H1 (cell line): ENCODE measurements at regions not wholly inside any gene's neighbourhood (a gene's known extent, or its start where the extent isn't known, plus 50 kb on each side); places are given as distances from the start of the nearest gene placed in this dataset.

ENCODE experiments used
- CTCF ChIA-PET: fragments of 300-600 bp; sonication (Branson Sonifier 250); formaldehyde crosslinking; loops from one replicate; lab custom pipeline; 2021; ENCODE audit not compliant: partially characterized antibody; lab: Charles Lee
- POLR2A ChIA-PET: fragments of 300-600 bp; sonication (Branson Sonifier 250); formaldehyde crosslinking; loops from one replicate; lab custom pipeline; 2021; ENCODE audit warnings: inconsistent platforms; ENCODE audit not compliant: partially characterized antibody; lab: Charles Lee
- DNase-seq, 2 experiments: peaks; one replicate each; pipeline versions ENCODE4 v3.0.0 to v3.0.0-alpha.2; 2010 to 2022; ENCODE audit warnings: low spot score in 2 of 2, low read depth in 1 of 2, mixed read lengths in 1 of 2
- FAIRE-seq: peaks from 2 replicates; lab custom pipeline; 2011; peaks lifted over from hg19 to GRCh38; lab: Jason Lieb, UNC
- H2AFZ ChIP-seq: 2 replicates; pipeline ENCODE4 v1.8.1; 2012; ENCODE audit warnings: low read length, inconsistent platforms
- H2AK5ac ChIP-seq: 2 replicates; pipeline ENCODE4 v1.6.1; 2013; ENCODE audit warnings: low read depth, low read length
- H2BK120ac ChIP-seq: replicated peaks from 2 replicates; pipeline ENCODE3; 2013; ENCODE audit warnings: low read depth, low read length, inconsistent platforms
- H2BK12ac ChIP-seq: 2 replicates; pipeline ENCODE4 v1.6.1; 2013; ENCODE audit warnings: low read depth, low read length
- H2BK15ac ChIP-seq: 2 replicates; pipeline ENCODE4 v1.6.1; 2013; ENCODE audit warnings: low read length
- H2BK20ac ChIP-seq: 2 replicates; pipeline ENCODE4 v1.6.1; 2013; ENCODE audit warnings: low read length
- H2BK5ac ChIP-seq: 2 replicates; pipeline ENCODE4 v1.6.1; 2013; ENCODE audit warnings: low read depth, low read length
- H3K14ac ChIP-seq: 2 replicates; pipeline ENCODE4 v1.6.1; 2013; ENCODE audit warnings: inconsistent platforms; ENCODE audit not compliant: insufficient read length
- H3K18ac ChIP-seq: 2 replicates; pipeline ENCODE4 v1.6.1; 2013; ENCODE audit warnings: low read length; ENCODE audit errors: extremely low read depth
- H3K23ac ChIP-seq: 2 replicates; pipeline ENCODE4 v1.6.1; 2013; ENCODE audit warnings: inconsistent platforms; ENCODE audit not compliant: insufficient read length
- H3K23me2 ChIP-seq: 2 replicates; pipeline ENCODE4 v1.6.1; 2013; ENCODE audit warnings: low read depth, low read length
- H3K27ac ChIP-seq: 2 replicates; pipeline ENCODE4 v1.6.1; 2011; ENCODE audit warnings: low read depth, low read length, inconsistent platforms
- H3K27me3 ChIP-seq, 4 experiments: replicated peaks in 1 of 4; 1 replicate in 1 of 4; 2 replicates in 3 of 4; pipeline versions ENCODE4 v1.6.1 to v1.8.1; 2011 to 2013; ENCODE audit warnings: low read length in 3 of 4, mild to moderate bottlenecking in 3 of 4, inconsistent platforms in 2 of 4, mixed read lengths in 2 of 4, moderate library complexity in 1 of 4; ENCODE audit not compliant: control insufficient read depth in 3 of 4, insufficient read depth in 3 of 4; ENCODE audit errors: extremely low read depth in 1 of 4
- H3K36me3 ChIP-seq, 4 experiments: 2 replicates each; pipeline versions ENCODE4 v1.6.1 to v1.8.1; 2011 to 2013; ENCODE audit warnings: mild to moderate bottlenecking in 4 of 4, low read length in 3 of 4, moderate library complexity in 2 of 4, control low read depth in 1 of 4, inconsistent platforms in 1 of 4; ENCODE audit not compliant: insufficient read depth in 4 of 4, control insufficient read depth in 2 of 4
- H3K4ac ChIP-seq: replicated peaks from 2 replicates; pipeline ENCODE3; 2013; ENCODE audit warnings: low read length, low read depth, mixed read lengths, inconsistent platforms; ENCODE audit not compliant: insufficient read length
- H3K4me1 ChIP-seq, 4 experiments: replicated peaks in 1 of 4; 1 replicate in 1 of 4; 2 replicates in 3 of 4; pipeline versions ENCODE4 v1.6.1 to v1.8.1; 2011 to 2013; ENCODE audit warnings: low read length in 3 of 4, inconsistent platforms in 2 of 4, mixed read lengths in 1 of 4; ENCODE audit not compliant: insufficient read depth in 4 of 4, control insufficient read depth in 3 of 4
- H3K4me2 ChIP-seq, 2 experiments: 2 replicates each; pipeline versions ENCODE4 v1.6.1 to v1.8.1; 2011 to 2013; ENCODE audit warnings: low read depth in 2 of 2, low read length in 2 of 2, control low read depth in 1 of 2, inconsistent platforms in 1 of 2, mild to moderate bottlenecking in 1 of 2; ENCODE audit not compliant: insufficient read depth in 1 of 2
- H3K4me3 ChIP-seq, 4 experiments: fragments of 200-600, 300-600 bp in 1 of 4; sonication (generic), shearing (Covaris generic), sonication (Bioruptor Twin) in 1 of 4; 2 replicates each; pipeline versions ENCODE4 v1.5.1 to v1.8.1; 2011 to 2016; ENCODE audit warnings: low read length in 4 of 4, low read depth in 3 of 4, control low read depth in 2 of 4, inconsistent platforms in 2 of 4, mild to moderate bottlenecking in 2 of 4, mixed read lengths in 1 of 4, moderate library complexity in 1 of 4; ENCODE audit not compliant: insufficient read depth in 2 of 4; ENCODE audit errors: extremely low read depth in 1 of 4
- H3K56ac ChIP-seq: replicated peaks from 2 replicates; pipeline ENCODE3; 2013; ENCODE audit warnings: low read depth, mild to moderate bottlenecking, mixed read lengths, low read length, inconsistent platforms; ENCODE audit not compliant: insufficient read length
- H3K79me1 ChIP-seq: 2 replicates; pipeline ENCODE4 v1.6.1; 2013; ENCODE audit warnings: low read depth, low read length, control low read depth
- H3K79me2 ChIP-seq, 2 experiments: 2 replicates each; pipeline versions ENCODE4 v1.6.1 to v1.8.1; 2012 to 2013; ENCODE audit warnings: low read length in 2 of 2, mild to moderate bottlenecking in 2 of 2, inconsistent platforms in 1 of 2; ENCODE audit not compliant: insufficient read depth in 2 of 2, control insufficient read depth in 1 of 2
- H3K9ac ChIP-seq, 4 experiments: replicated peaks in 1 of 4; 1 replicate in 1 of 4; 2 replicates in 3 of 4; pipeline versions ENCODE4 v1.6.1 to v1.8.1; 2011 to 2013; ENCODE audit warnings: low read depth in 3 of 4, low read length in 3 of 4, control low read depth in 2 of 4, mild to moderate bottlenecking in 2 of 4, moderate library complexity in 2 of 4, inconsistent platforms in 1 of 4; ENCODE audit errors: extremely low read depth in 1 of 4
- H3K9me3 ChIP-seq, 2 experiments: 2 replicates each; pipeline versions ENCODE4 v1.6.1 to v1.8.1; 2012 to 2013; ENCODE audit warnings: mild to moderate bottlenecking in 2 of 2, moderate library complexity in 2 of 2, control low read depth in 1 of 2, inconsistent platforms in 1 of 2, low read depth in 1 of 2, low read length in 1 of 2, mixed read lengths in 1 of 2; ENCODE audit not compliant: insufficient read depth in 2 of 2
- H4K20me1 ChIP-seq, 2 experiments: replicated peaks in 1 of 2; 2 replicates each; pipeline versions ENCODE3 to v1.8.1; 2011 to 2013; ENCODE audit warnings: inconsistent platforms in 2 of 2, low read length in 2 of 2, mild to moderate bottlenecking in 1 of 2; ENCODE audit not compliant: insufficient read depth in 2 of 2, control insufficient read depth in 1 of 2
- H4K5ac ChIP-seq: 2 replicates; pipeline ENCODE4 v1.6.1; 2013; ENCODE audit warnings: low read length, low read depth, mixed read lengths, inconsistent platforms; ENCODE audit not compliant: insufficient read length
- H4K8ac ChIP-seq: 2 replicates; pipeline ENCODE4 v1.8.0; 2013; ENCODE audit warnings: mild to moderate bottlenecking, moderate library complexity, low read length, inconsistent platforms; ENCODE audit not compliant: insufficient read depth; ENCODE audit errors: extremely low read depth
- H4K91ac ChIP-seq: replicated peaks from 2 replicates; pipeline ENCODE3; 2013; ENCODE audit warnings: low read length, mixed read lengths, inconsistent platforms; ENCODE audit not compliant: insufficient read length
- CTCF ChIP-seq, 3 experiments: IDR thresholded peaks; 1 replicate in 2 of 3; 2 replicates in 1 of 3; pipeline versions ENCODE4 v1.5.1 to v1.6.1; 2011; ENCODE audit warnings: low read length in 3 of 3, mild to moderate bottlenecking in 3 of 3, inconsistent platforms in 2 of 3, low read depth in 1 of 3, moderate library complexity in 1 of 3; ENCODE audit not compliant: insufficient read depth in 1 of 3; ENCODE audit errors: control extremely low read depth in 1 of 3
- POU5F1 ChIP-seq: IDR thresholded peaks from 2 replicates; pipeline ENCODE4 v1.6.1; 2011; ENCODE audit warnings: low read depth, mild to moderate bottlenecking, low read length, moderate library complexity
- SP2 ChIP-seq: IDR thresholded peaks from 2 replicates; pipeline ENCODE4 v1.6.1; 2012; ENCODE audit warnings: mild to moderate bottlenecking, low read length, inconsistent platforms
- USF2 ChIP-seq: IDR thresholded peaks from 2 replicates; pipeline ENCODE4 v1.6.1; 2011; ENCODE audit warnings: low read length, improper control_type of control experiment
- WGBS, 2 experiments: shearing (Covaris generic) in 1 of 2; methylation state at CpG; one replicate each; pipeline versions ENCODE4 v1.1.6 to v1.1.7; 2013 to 2015; ENCODE audit warnings: low lambda C conversion rate in 2 of 2, mixed read lengths in 2 of 2, inconsistent platforms in 1 of 2, low coverage in 1 of 2, missing lambda C conversion rate in 1 of 2; ENCODE audit not compliant: insufficient replicate concordance in 2 of 2, insufficient coverage in 1 of 2, insufficient read length in 1 of 2; ENCODE audit errors: extremely low coverage in 1 of 2, missing lambda C conversion rate in 1 of 2; 5-methylcytosine and 5-hydroxymethylcytosine counted together

GRCh38 chr14:85453401-85454225, 76.3 kb upstream of the FLRT2 start:
- Histone ChIP-seq H3K4me2 (no peak overlapping the region), H3K79me1 (no peaks in the 10 kb centered on the region), H2AFZ (no peak overlapping the region), H4K20me1 (no peaks in the 10 kb centered on the region), H3K9ac (no peak overlapping the region), H3K18ac (no peak overlapping the region), H3K14ac (no peak overlapping the region), H3K23ac (no peak overlapping the region), H2BK5ac (no peak overlapping the region), H2AK5ac (no peak overlapping the region), H3K27me3 (no peaks in the 10 kb centered on the region), H3K23me2 (no peaks in the 10 kb centered on the region; the same call in 1 of the 2 replicates), H3K36me3 (no peaks in the 10 kb centered on the region), H2BK15ac (no peak overlapping the region), H3K27ac (no peak overlapping the region), H3K79me2 (no peaks in the 10 kb centered on the region), H4K8ac (no peak overlapping the region), H3K4ac (no peak overlapping the region), H3K4me3 (no peak overlapping the region), H2BK20ac (no peak overlapping the region), H3K56ac (no peak overlapping the region), H2BK120ac (no peak overlapping the region), H2BK12ac (no peak overlapping the region), H4K5ac (no peak overlapping the region), H4K91ac (no peak overlapping the region), H3K9me3 (no peaks in the 10 kb centered on the region), H3K4me1 (no peaks in the 10 kb centered on the region)
- CTCF ChIA-PET: interaction anchor here (0.6 kb wide), 1 partner anchor 1610 kb away, joined by 3 read pairs; no protein-coding TSS in a partner anchor
- FAIRE-seq (no peak), DNase-seq (no peak)
- 90% methylated on average over 2 of the region's 2 CpGs; no CpG with 5 or more reads in 1 of the 2 experiments for WGBS, 2 experiments
- POLR2A ChIA-PET: no interaction called here
- TF ChIP-seq CTCF (IDR thresholded peaks at IDR 0.05; ENCODE audit: control extremely low read depth in 1 of 3, insufficient read depth in 1 of 3, low read depth in 1 of 3, low read length in 3 of 3) (no peak), POU5F1 (no peak), USF2 (no peak), SP2 (no peak)
